SK-N-SH (cell line): ENCODE measurements at regions not wholly inside any gene's neighbourhood (a gene's known extent, or its start where the extent isn't known, plus 50 kb on each side); places are given as distances from the start of the nearest gene placed in this dataset.

ENCODE experiments used
- CTCF ChIA-PET: fragments of 300-600, 350-600 bp; formaldehyde crosslinking; extraction: SDS; loops from one replicate; lab custom pipeline; 2021; lab: Yijun Ruan, JAX
- POLR2A ChIA-PET: fragments of 350-600 bp; sonication (Branson Sonifier 250); formaldehyde crosslinking; extraction: SDS; loops from one replicate; lab custom pipeline; 2020; ENCODE audit warnings: antibody characterized with exemption, inconsistent platforms; lab: Yijun Ruan, JAX
- DNase-seq: peaks from one replicate; pipeline ENCODE4 v3.0.0; 2012
- H2AFZ ChIP-seq: fragments of 200-600 bp; sonication (generic); 2 replicates; pipeline ENCODE4 v1.8.1; 2016; ENCODE audit warnings: antibody characterized with exemption, mild to moderate bottlenecking, low read depth
- H3F3A ChIP-seq: fragments of 200-600 bp; sonication (generic); replicated peaks from 2 replicates; pipeline ENCODE3; 2016; ENCODE audit warnings: antibody characterized with exemption, mild to moderate bottlenecking; ENCODE audit not compliant: insufficient read depth
- H3K27ac ChIP-seq, 2 experiments: fragments of 200-500 bp in 1 of 2; fragments of 200-600 bp in 1 of 2; sonication (Bioruptor generic) in 1 of 2; sonication (generic), shearing (Covaris generic) in 1 of 2; 2 replicates each; pipeline versions ENCODE4 v1.5.1 to v1.6.1; 2014 to 2016; ENCODE audit warnings: low read depth in 2 of 2, inconsistent platforms in 1 of 2, low read length in 1 of 2, mild to moderate bottlenecking in 1 of 2, mixed read lengths in 1 of 2
- H3K27me3 ChIP-seq: fragments of 200-600 bp; sonication (generic), shearing (Covaris generic); 2 replicates; pipeline ENCODE4 v1.6.1; 2016; ENCODE audit warnings: mixed run types; ENCODE audit not compliant: insufficient read depth
- H3K36me3 ChIP-seq, 2 experiments: fragments of 200-500 bp in 1 of 2; fragments of 200-600 bp in 1 of 2; sonication (Bioruptor generic) in 1 of 2; sonication (generic) in 1 of 2; replicated peaks in 1 of 2; 2 replicates each; pipeline versions ENCODE3 to v1.5.1; 2014 to 2016; ENCODE audit warnings: low read length in 1 of 2, mild to moderate bottlenecking in 1 of 2; ENCODE audit not compliant: insufficient read depth in 2 of 2, control insufficient read depth in 1 of 2
- H3K4me1 ChIP-seq, 2 experiments: fragments of 200-500 bp in 1 of 2; fragments of 200-600 bp in 1 of 2; sonication (Bioruptor generic) in 1 of 2; sonication (generic), shearing (Covaris generic) in 1 of 2; 2 replicates each; pipeline versions ENCODE4 v1.5.1 to v1.6.1; 2014 to 2016; ENCODE audit warnings: low read depth in 1 of 2, low read length in 1 of 2, mixed run types in 1 of 2; ENCODE audit not compliant: insufficient read depth in 2 of 2, control insufficient read depth in 1 of 2
- H3K4me2 ChIP-seq: fragments of 200-600 bp; sonication (generic), shearing (Covaris generic); 2 replicates; pipeline ENCODE4 v1.6.1; 2017; ENCODE audit warnings: mixed run types
- H3K4me3 ChIP-seq, 2 experiments: fragments of 200-500 bp in 1 of 2; fragments of 200-600 bp in 1 of 2; sonication (Bioruptor generic) in 1 of 2; sonication (generic), shearing (Covaris generic) in 1 of 2; 2 replicates each; pipeline versions ENCODE4 v1.5.1 to v1.8.1; 2014 to 2016; ENCODE audit warnings: low read depth in 2 of 2, inconsistent platforms in 1 of 2, low read length in 1 of 2, mild to moderate bottlenecking in 1 of 2, mixed read lengths in 1 of 2, moderate library complexity in 1 of 2
- H3K79me2 ChIP-seq: fragments of 200-600 bp; sonication (generic); 2 replicates; pipeline ENCODE4 v1.8.1; 2017; ENCODE audit warnings: mild to moderate bottlenecking; ENCODE audit not compliant: insufficient read depth
- H3K9ac ChIP-seq: fragments of 200-600 bp; sonication (generic); 2 replicates; pipeline ENCODE4 v1.6.1; 2017; ENCODE audit warnings: mixed run types
- H3K9me2 ChIP-seq: fragments of 200-600 bp; sonication (generic); 2 replicates; pipeline ENCODE4 v1.6.1; 2017; ENCODE audit warnings: mixed run types
- H3K9me3 ChIP-seq: fragments of 200-600 bp; sonication (generic); 2 replicates; pipeline ENCODE4 v1.6.1; 2017; ENCODE audit warnings: mixed run types, mild to moderate bottlenecking, moderate library complexity
- H4K20me1 ChIP-seq: fragments of 200-600 bp; sonication (generic); 2 replicates; pipeline ENCODE4 v1.6.1; 2017; ENCODE audit warnings: mild to moderate bottlenecking, mixed run types; ENCODE audit not compliant: insufficient read depth
- CTCF ChIP-seq: fragments of 200-600 bp; sonication (generic); IDR thresholded peaks from 2 replicates; pipeline ENCODE4 v1.6.1; 2017; ENCODE audit warnings: antibody characterized with exemption, mild to moderate bottlenecking, moderate library complexity
- ELF1 ChIP-seq: IDR thresholded peaks from 2 replicates; pipeline ENCODE4 v1.4.0; 2012
- EZH2phosphoT487 ChIP-seq: fragments of 200-600 bp; sonication (generic); IDR thresholded peaks from 2 replicates; pipeline ENCODE4 v1.6.1; 2017; ENCODE audit warnings: low read depth, mixed run types, mild to moderate bottlenecking, antibody characterized with exemption, moderate library complexity, borderline replicate concordance
- FOXJ3 ChIP-seq: sonication (generic); formaldehyde crosslinking; IDR thresholded peaks from 2 replicates; pipeline ENCODE4 v1.5.1; 2020; ENCODE audit warnings: mild to moderate bottlenecking, missing genetic modification reagents
- FOXM1 ChIP-seq: IDR thresholded peaks from 2 replicates; pipeline ENCODE4 v1.4.0; 2012; ENCODE audit warnings: low read depth, mild to moderate bottlenecking
- GATA2 ChIP-seq: sonication (generic); formaldehyde crosslinking; IDR thresholded peaks from 2 replicates; pipeline ENCODE4 v1.5.0; 2020; ENCODE audit warnings: mild to moderate bottlenecking, missing genetic modification reagents
- IRF3 ChIP-seq: fragments of 150-350 bp; IDR thresholded peaks from 2 replicates; pipeline ENCODE4 v1.6.1; 2016; ENCODE audit warnings: mild to moderate bottlenecking, low read depth, low read length
- MXI1 ChIP-seq: IDR thresholded peaks from 2 replicates; pipeline ENCODE4 v1.6.1; 2012; ENCODE audit warnings: mild to moderate bottlenecking, low read depth, low read length, improper control_type of control experiment
- PBX3 ChIP-seq: IDR thresholded peaks from 2 replicates; pipeline ENCODE4; 2012
- POLR2AphosphoS5 ChIP-seq: IDR thresholded peaks from 2 replicates; pipeline ENCODE4 v1.6.1; 2012; ENCODE audit warnings: low read depth, low read length
- RAD21 ChIP-seq: IDR thresholded peaks from 2 replicates; pipeline ENCODE4 v1.6.1; 2012; ENCODE audit warnings: mild to moderate bottlenecking, low read length
- RFX5 ChIP-seq: IDR thresholded peaks from 2 replicates; pipeline ENCODE4 v1.6.1; 2012; ENCODE audit warnings: mild to moderate bottlenecking, improper control_type of control experiment, low read length
- RXRA ChIP-seq: IDR thresholded peaks from 2 replicates; pipeline ENCODE4 v1.4.0; 2012; ENCODE audit warnings: low read depth, mild to moderate bottlenecking, borderline replicate concordance
- SIN3A ChIP-seq: IDR thresholded peaks from 2 replicates; pipeline ENCODE4 v1.6.1; 2012; ENCODE audit warnings: low read depth, mild to moderate bottlenecking, low read length, moderate library complexity, borderline replicate concordance
- TCF12 ChIP-seq: IDR thresholded peaks from 2 replicates; pipeline ENCODE4 v1.4.0; 2012
- TEAD4 ChIP-seq: IDR thresholded peaks from 2 replicates; pipeline ENCODE4 v1.4.0; 2012; ENCODE audit warnings: mild to moderate bottlenecking, borderline replicate concordance; ENCODE audit not compliant: insufficient read depth
- USF2 ChIP-seq: fragments of 150-350 bp; IDR thresholded peaks from 2 replicates; pipeline ENCODE4 v1.6.1; 2017; ENCODE audit warnings: antibody characterized with exemption, low read length, low read depth, borderline replicate concordance
- ZBTB33 ChIP-seq: IDR thresholded peaks from 2 replicates; pipeline ENCODE4 v1.4.0; 2012; ENCODE audit warnings: low read depth, borderline replicate concordance
- WGBS: methylation state at CpG from one replicate; pipeline ENCODE4 v1.1.6; 2017; ENCODE audit warnings: low lambda C conversion rate; 5-methylcytosine and 5-hydroxymethylcytosine counted together

- H3F3A ChIP-seq = no peaks in the 10 kb centered on the region
- H3K79me2 ChIP-seq = no peaks in the 10 kb centered on the region
- whole genome bisulfite sequencing = 16% methylated on average over 6 of the region's 6 CpGs
- H3K9me2 ChIP-seq = no peaks in the 10 kb centered on the region
- POLR2A ChIA-PET = no interaction called here
- DNase-seq = no peak
- no peak overlapping the region for H2AFZ ChIP-seq
- CTCF ChIA-PET = no interaction called here
- H3K9ac ChIP-seq = no peak overlapping the region
- H3K9me3 ChIP-seq = no peaks in the 10 kb centered on the region
- no peak for TF ChIP-seq GATA2 (CRISPR knock-in tag)
- no peak for TF ChIP-seq FOXJ3 (CRISPR knock-in tag)
- TF ChIP-seq FOXM1 = no peak
- no peak for TF ChIP-seq USF2
- TF ChIP-seq POLR2AphosphoS5 = no peak
- TF ChIP-seq RFX5 = no peak
- no peak for TF ChIP-seq SIN3A
- no peak for TF ChIP-seq ELF1
- no peak for TF ChIP-seq RAD21
- no peak for TF ChIP-seq MXI1
- TF ChIP-seq PBX3 = peak; percentile 56
- no peak for TF ChIP-seq CTCF
- TF ChIP-seq IRF3 = no peak
- TF ChIP-seq RXRA = no peak
- peak; percentile 64 for TF ChIP-seq TCF12
- TF ChIP-seq EZH2phosphoT487 = no peak
- TF ChIP-seq TEAD4 = no peak
- TF ChIP-seq ZBTB33 = no peak
- H4K20me1 ChIP-seq = no peaks in the 10 kb centered on the region
- H3K4me3 ChIP-seq = no peak overlapping the region; a peak in 1 of 4 replicates
- H3K27ac ChIP-seq = peak overlapping the region in 1 of 2 experiments; percentile 25; a peak in 1 of 4 replicates
- no peaks in the 10 kb centered on the region for H3K4me1 ChIP-seq
- H3K27me3 ChIP-seq = no peaks in the 10 kb centered on the region
- H3K36me3 ChIP-seq = no peaks in the 10 kb centered on the region
- no peak overlapping the region for H3K4me2 ChIP-seq
These were observed 564.8 kb downstream of the ACTL7B start for GRCh38 chr9:108290839-108291585.
